Heart left ventricle (tissue), 16 donors: ENCODE measurements at regions not wholly inside any gene's neighbourhood (a gene's known extent, or its start where the extent isn't known, plus 50 kb on each side); places are given as distances from the start of the nearest gene placed in this dataset.
A peak's percentile ranks its signal among the peaks of the same experiment; 100 is the strongest.

Experiments used
- ATAC-seq, 4 donors: fragments of 200-7000 bp; cut with Tn5 transposase; one replicate each; pipeline ENCODE4 v1.9.1; 2020 to 2022; ENCODE audit warnings: moderate library complexity in 4 of 4, mild to moderate bottlenecking in 3 of 4, moderate number of reproducible peaks in 1 of 4
- DNase-seq, 5 donors: peaks; one replicate each; pipeline ENCODE4 v3.0.0-alpha.2; 2020
- H3K27ac ChIP-seq, 12 donors: fragments of 200-600 bp; sonication (generic) in 4 of 12; one replicate each; pipeline versions ENCODE4 v1.5.0 to v1.8.0; 2016 to 2022; ENCODE audit warnings: mild to moderate bottlenecking in 2 of 12
- H3K27me3 ChIP-seq, 9 donors: fragments of 200-600 bp; sonication (generic) in 2 of 9; one replicate each; pipeline versions ENCODE4 v1.5.1 to v1.8.0; 2016 to 2022; ENCODE audit warnings: mild to moderate bottlenecking in 3 of 9
- H3K36me3 ChIP-seq, 9 donors: fragments of 200-600 bp; sonication (generic) in 2 of 9; one replicate each; pipeline versions ENCODE4 v1.5.0 to v1.8.0; 2018 to 2022; ENCODE audit warnings: mild to moderate bottlenecking in 2 of 9
- H3K4me1 ChIP-seq, 12 donors: fragments of 200-600 bp; sonication (generic) in 4 of 12; one replicate each; pipeline versions ENCODE4 v1.5.0 to v1.8.0; 2016 to 2022; ENCODE audit warnings: mild to moderate bottlenecking in 3 of 12
- H3K4me3 ChIP-seq, 12 donors: fragments of 200-600 bp; sonication (generic) in 4 of 12; one replicate each; pipeline versions ENCODE4 v1.5.0 to v1.8.0; 2017 to 2022; ENCODE audit warnings: mild to moderate bottlenecking in 9 of 12, moderate library complexity in 4 of 12
- H3K9me3 ChIP-seq, 12 donors: fragments of 200-600 bp; sonication (generic) in 4 of 12; one replicate each; pipeline versions ENCODE4 v1.5.0 to v1.8.0; 2016 to 2022; ENCODE audit warnings: mild to moderate bottlenecking in 1 of 12
- POLR2A ChIP-seq, 2 donors: fragments of 450-650 bp; IDR thresholded peaks; one replicate each; pipeline ENCODE4 v1.6.1; 2017; ENCODE audit warnings: antibody characterized with exemption in 2 of 2, mild to moderate bottlenecking in 2 of 2, moderate library complexity in 2 of 2
- WGBS, 4 donors: extraction: QIAGEN DNeasy Blood & Tissue Kit in 2 of 4; methylation state at CpG; one replicate each; pipeline versions ENCODE4 v1.1.5 to v1.1.7; 2013 to 2018; 5-methylcytosine and 5-hydroxymethylcytosine counted together
- intact Hi-C, 10 donors: fragments of 100-400 bp; cut with DNase I; formaldehyde crosslinking; loops; one replicate each; pipeline versions ENCODE4 v1.11.1 to v1.14.2; 2022
- TF ChIP-seq, protein P1 (sequence below), 12 donors: fragments of 200-600 bp; sonication (generic) in 4 of 12; IDR thresholded peaks; one replicate each; pipeline versions ENCODE4 v1.5.0 to v1.8.0; 2018 to 2022; ENCODE audit warnings: antibody characterized with exemption in 12 of 12, mild to moderate bottlenecking in 5 of 12
- donor health status: ischemic (EF 13 %, LVEDD 7.1; RV severe dilation, severe dysfunction).
- donor health status: healthy with polysubstance abuse.
- donor health status: DM: no; HTN: yes; CAD: no.
- donor health status: DM: no; HTN: no; CAD: no.
- donor health status: ischemic (EF 25% LVEDD 6.9; RV normal size, moderate dysfunction).
- donor health status: ischemic (EF 25% LVEDD 5.7; RV mildly dilated, moderate dysfunction).
- donor health status: healthy.
- donor health status: DM: yes; HTN: yes; CAD: no.
- donor health status: ischemic (EF 35%, LVEDD 5.7; RV mildly dilated, moderate dysfunction).
- donor health status: nonischemic (EF 11% LVEDD 7.7; RV severe dilation, severe dysfunction).
- donor health status: DM: yes; HTN: yes; CAD: no.
- donor health status: PGD.
- donor health status: ischemic (EF 29% LVEDD 5.4; RV normal size, mild dysfunction).
- donor health status: nonischemic (EF 23%, LVEDD 6.1; RV moderate dilation, normal function).

DNA sequence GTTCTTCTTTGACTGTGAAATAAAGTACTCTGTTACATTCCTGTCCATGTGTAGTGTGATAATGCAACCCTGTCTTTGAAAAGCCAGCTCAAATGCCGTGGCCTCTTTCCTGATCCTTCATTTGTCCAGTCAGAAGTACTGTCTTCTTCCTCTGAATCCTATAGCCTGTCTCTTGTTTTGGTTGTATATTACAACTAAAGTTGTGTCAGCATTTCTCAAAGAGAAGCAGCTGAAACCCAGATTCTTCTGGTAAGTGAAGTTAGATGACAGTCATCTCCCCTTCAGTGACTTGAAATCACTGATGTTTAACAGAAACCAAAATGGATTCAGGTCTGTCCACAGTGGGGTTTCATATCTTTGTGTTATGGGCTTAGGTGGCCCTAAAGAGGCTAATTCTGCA, 196.2 kb downstream of the PCSK1 start:
- Histone ChIP-seq H3K36me3 (no peaks in the 10 kb centered on the region), H3K27ac (no peak overlapping the region), H3K4me1 (peaks cover 0 to 21% (median 13%) of the 10 kb centered on the region in 12 donors), H3K9me3 (peaks cover 0 to 12% (median 4%) of the 10 kb centered on the region in 12 donors), H3K27me3 (no peaks in the 10 kb centered on the region), H3K4me3 (no peak overlapping the region)
- DNase-seq (no peak), ATAC-seq (no peak)
- intact Hi-C loops = loop anchor here in 3 of 10 donors (5.0 to 10.0 kb wide), 3 partner anchors 112 to 380 kb away; partner anchors contain the start of gene ELL2 (in 1 of the 3)
- TF ChIP-seq, protein P1, sequence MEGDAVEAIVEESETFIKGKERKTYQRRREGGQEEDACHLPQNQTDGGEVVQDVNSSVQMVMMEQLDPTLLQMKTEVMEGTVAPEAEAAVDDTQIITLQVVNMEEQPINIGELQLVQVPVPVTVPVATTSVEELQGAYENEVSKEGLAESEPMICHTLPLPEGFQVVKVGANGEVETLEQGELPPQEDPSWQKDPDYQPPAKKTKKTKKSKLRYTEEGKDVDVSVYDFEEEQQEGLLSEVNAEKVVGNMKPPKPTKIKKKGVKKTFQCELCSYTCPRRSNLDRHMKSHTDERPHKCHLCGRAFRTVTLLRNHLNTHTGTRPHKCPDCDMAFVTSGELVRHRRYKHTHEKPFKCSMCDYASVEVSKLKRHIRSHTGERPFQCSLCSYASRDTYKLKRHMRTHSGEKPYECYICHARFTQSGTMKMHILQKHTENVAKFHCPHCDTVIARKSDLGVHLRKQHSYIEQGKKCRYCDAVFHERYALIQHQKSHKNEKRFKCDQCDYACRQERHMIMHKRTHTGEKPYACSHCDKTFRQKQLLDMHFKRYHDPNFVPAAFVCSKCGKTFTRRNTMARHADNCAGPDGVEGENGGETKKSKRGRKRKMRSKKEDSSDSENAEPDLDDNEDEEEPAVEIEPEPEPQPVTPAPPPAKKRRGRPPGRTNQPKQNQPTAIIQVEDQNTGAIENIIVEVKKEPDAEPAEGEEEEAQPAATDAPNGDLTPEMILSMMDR (IDR thresholded peaks at IDR 0.05) = no peak
- no peak for TF ChIP-seq POLR2A (IDR thresholded peaks at IDR 0.05)
- 77 to 88% (median 86%) methylated on average over 1 of the region's 1 CpG for WGBS, 4 donors

DNA sequence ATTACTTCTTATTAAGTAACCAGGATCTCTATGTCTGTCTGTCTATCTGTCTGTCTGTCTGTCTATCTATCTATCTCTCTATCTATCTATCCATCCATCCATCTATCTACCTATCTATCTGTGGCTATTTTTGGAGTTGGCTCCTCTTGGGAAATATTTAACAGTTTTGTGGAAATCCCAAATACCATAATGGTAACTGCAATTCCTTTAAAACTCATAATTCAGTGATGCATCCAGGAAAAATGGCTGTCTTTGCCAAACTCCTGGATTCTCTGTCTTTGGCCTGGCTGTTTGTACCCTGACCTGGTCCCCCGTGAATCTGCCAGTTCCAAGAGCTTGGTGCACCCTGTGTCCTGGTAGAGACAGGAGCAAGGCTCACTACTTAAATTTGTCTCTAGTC, 197.0 kb downstream of the PCSK1 start:
- no peak for ATAC-seq
- Histone ChIP-seq H3K9me3 (peaks cover 0 to 12% (median 5%) of the 10 kb centered on the region in 12 donors), H3K27ac (peak overlapping the region in 11 of 12 donors; percentile 70 to 95 (median 81)), H3K27me3 (no peaks in the 10 kb centered on the region), H3K4me1 (peaks cover 0 to 21% (median 13%) of the 10 kb centered on the region in 12 donors), H3K36me3 (no peaks in the 10 kb centered on the region), H3K4me3 (no peak overlapping the region)
- intact Hi-C loops = loop anchor here in 3 of 10 donors (5.0 to 10.0 kb wide), 3 partner anchors 111 to 379 kb away; partner anchors contain the start of gene ELL2 (in 1 of the 3)
- no peak for TF ChIP-seq POLR2A (IDR thresholded peaks at IDR 0.05)
- TF ChIP-seq, protein P1 (IDR thresholded peaks at IDR 0.05) = no peak
- WGBS, 4 donors = 67 to 92% (median 86%) methylated on average over 1 of the region's 1 CpG
- no peak for DNase-seq

DNA sequence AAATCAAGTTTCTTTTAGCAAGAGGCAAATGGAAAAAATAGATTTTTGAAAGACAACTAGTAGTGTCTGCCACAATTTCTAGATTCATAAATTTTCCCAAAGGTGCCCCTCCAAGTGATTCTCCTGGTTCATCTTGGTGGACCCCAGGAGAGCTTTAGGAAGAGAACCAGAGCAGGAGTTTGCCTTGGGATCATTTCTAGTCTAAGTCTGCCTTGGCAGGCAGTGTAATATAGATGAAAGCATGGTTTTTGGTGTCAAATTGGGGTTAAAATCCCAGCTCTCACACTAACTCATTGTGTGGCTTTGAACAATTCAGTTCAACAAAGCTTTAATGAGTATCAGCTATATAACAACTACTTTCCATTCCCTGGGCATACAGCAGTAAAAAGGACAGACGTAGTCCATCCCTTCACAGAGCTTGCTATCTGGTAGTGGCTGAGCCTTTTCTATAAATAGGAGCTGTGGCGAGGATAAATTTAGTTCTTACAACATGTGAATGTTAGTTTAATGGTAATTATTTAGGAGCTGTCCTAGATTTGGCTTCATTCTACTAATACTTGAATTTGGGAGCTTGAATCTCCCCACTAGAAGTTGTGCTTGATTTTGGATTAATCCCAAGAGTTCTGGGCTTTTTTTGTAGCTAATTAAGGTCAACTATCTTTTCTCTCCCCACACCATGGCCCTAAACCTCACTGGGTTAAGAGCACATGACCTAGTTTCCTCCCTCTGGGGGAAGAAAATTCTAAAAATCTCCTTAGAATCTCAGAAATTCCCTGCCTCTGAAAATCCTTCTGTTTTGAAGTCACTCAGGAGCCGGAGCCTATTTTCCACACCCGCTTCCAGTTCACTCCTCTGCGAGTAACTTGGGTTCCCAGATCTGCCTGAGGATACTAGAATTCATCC, 197.8 kb downstream of the PCSK1 start:
- Histone ChIP-seq H3K27me3 (no peaks in the 10 kb centered on the region), H3K9me3 (peaks cover 0 to 12% (median 5%) of the 10 kb centered on the region in 12 donors), H3K4me1 (peaks cover 0 to 21% (median 13%) of the 10 kb centered on the region in 12 donors), H3K4me3 (peak overlapping the region in 1 of 12 donors; percentile 8), H3K36me3 (no peaks in the 10 kb centered on the region), H3K27ac (peak overlapping the region; percentile 70 to 95 (median 80))
- intact Hi-C loops = loop anchor here in 3 of 10 donors (5.0 to 10.0 kb wide), 3 partner anchors 110 to 378 kb away; partner anchors contain the start of gene ELL2 (in 1 of the 3)
- 46 to 55% (median 50%) methylated on average over 5 of the region's 5 CpGs for WGBS, 4 donors
- TF ChIP-seq, protein P1 (IDR thresholded peaks at IDR 0.05) = no peak
- TF ChIP-seq POLR2A (IDR thresholded peaks at IDR 0.05) = peak in 1 of 2 donors; percentile 19
- DNase-seq (peak in 1 of 5 donors; percentile 23), ATAC-seq (peak; percentile 93 to 98 (median 96))

DNA sequence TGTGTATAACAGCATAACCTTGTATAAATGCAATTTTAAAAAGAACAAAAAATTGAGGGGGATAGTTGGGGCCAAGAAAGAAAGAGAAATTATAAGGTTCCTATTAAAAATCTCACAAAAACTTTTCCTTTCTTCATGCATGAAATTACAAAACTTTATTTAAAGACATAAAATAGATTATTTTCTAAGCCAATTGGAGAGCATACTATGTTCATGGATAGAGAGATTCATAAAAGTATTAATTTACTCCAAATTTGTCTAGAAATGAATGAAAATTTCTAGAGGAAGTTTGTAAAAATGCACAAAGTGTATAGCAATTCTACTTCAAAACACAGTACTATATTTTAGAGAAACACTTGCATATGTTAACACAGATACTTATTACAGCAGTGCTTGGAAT, 200.4 kb downstream of the PCSK1 start:
- DNase-seq = no peak
- Histone ChIP-seq H3K9me3 (peaks cover 0 to 12% (median 5%) of the 10 kb centered on the region in 12 donors), H3K4me1 (peaks cover 0 to 21% (median 13%) of the 10 kb centered on the region in 12 donors), H3K36me3 (no peaks in the 10 kb centered on the region), H3K27me3 (no peaks in the 10 kb centered on the region), H3K4me3 (no peak overlapping the region), H3K27ac (no peak overlapping the region)
- no peak for ATAC-seq
- TF ChIP-seq, protein P1 (IDR thresholded peaks at IDR 0.05) = no peak
- TF ChIP-seq POLR2A (IDR thresholded peaks at IDR 0.05) = no peak
- intact Hi-C loops = loop anchor here in 2 of 10 donors (10.0 kb wide), 2 partner anchors 108 to 268 kb away; partner anchors contain the start of gene ELL2 (in 1 of the 2)
